Neural progenitor cell (in vitro differentiated cells): ENCODE measurements at regions not wholly inside any gene's neighbourhood (a gene's known extent, or its start where the extent isn't known, plus 50 kb on each side); places are given as distances from the start of the nearest gene placed in this dataset.

Source experiments
- DNase-seq: peaks from one replicate; pipeline ENCODE4 v3.0.0-alpha.2; 2016; ENCODE audit warnings: low spot score
- H2AFZ ChIP-seq: fragments of 200-600 bp; sonication (generic); replicated peaks from 2 replicates; pipeline ENCODE4 v1.6.1; 2016; ENCODE audit warnings: antibody characterized with exemption
- H3F3A ChIP-seq: fragments of 200-600 bp; sonication (generic); 2 replicates; pipeline ENCODE4 v1.6.1; 2016; ENCODE audit warnings: antibody characterized with exemption, low read depth
- H3K27ac ChIP-seq: fragments of 200-600 bp; sonication (generic); 2 replicates; pipeline ENCODE4 v1.5.1; 2016; ENCODE audit warnings: mild to moderate bottlenecking
- H3K27me3 ChIP-seq: fragments of 200-600 bp; sonication (generic); 2 replicates; pipeline ENCODE4 v1.6.1; 2016; ENCODE audit warnings: mild to moderate bottlenecking, moderate library complexity
- H3K36me3 ChIP-seq: fragments of 200-600 bp; sonication (generic); 2 replicates; pipeline ENCODE4 v1.5.1; 2016
- H3K4me1 ChIP-seq: fragments of 200-600 bp; sonication (generic); 2 replicates; pipeline ENCODE4 v1.6.1; 2016; ENCODE audit warnings: mixed run types
- H3K4me2 ChIP-seq: fragments of 200-600 bp; sonication (generic); 2 replicates; pipeline ENCODE4 v1.6.1; 2016
- H3K4me3 ChIP-seq: fragments of 200-600 bp; sonication (generic); 2 replicates; pipeline ENCODE4 v1.5.1; 2016
- H3K79me2 ChIP-seq: fragments of 200-600 bp; sonication (generic); 2 replicates; pipeline ENCODE4 v1.6.1; 2016; ENCODE audit warnings: low read depth
- H3K9ac ChIP-seq: fragments of 200-600 bp; sonication (generic); 2 replicates; pipeline ENCODE4 v1.6.1; 2016
- H3K9me3 ChIP-seq: fragments of 200-600 bp; sonication (generic); 2 replicates; pipeline ENCODE4 v1.5.1; 2016; ENCODE audit warnings: low read depth
- H4K20me1 ChIP-seq: fragments of 200-600 bp; sonication (generic); 2 replicates; pipeline ENCODE4 v1.6.1; 2016; ENCODE audit warnings: low read depth
- H3K27ac Mint-ChIP-seq: 3 replicates; pipeline ENCODE4 v1.8.0; 2021; ENCODE audit warnings: mixed read lengths
- H3K27me3 Mint-ChIP-seq: 2 replicates; pipeline ENCODE4 v1.8.0; 2022; ENCODE audit warnings: low read depth, mild to moderate bottlenecking, inconsistent platforms, moderate library complexity, mixed read lengths; ENCODE audit not compliant: insufficient read depth
- H3K36me3 Mint-ChIP-seq: 3 replicates; pipeline ENCODE4 v1.8.0; 2021; ENCODE audit warnings: mixed read lengths
- H3K4me1 Mint-ChIP-seq: 3 replicates; pipeline ENCODE4 v1.8.0; 2021; ENCODE audit warnings: mixed read lengths
- H3K4me3 Mint-ChIP-seq: 3 replicates; pipeline ENCODE4 v1.8.0; 2021; ENCODE audit warnings: mild to moderate bottlenecking, moderate library complexity, mixed read lengths
- H3K9me3 Mint-ChIP-seq: 3 replicates; pipeline ENCODE4 v1.8.0; 2020; ENCODE audit warnings: mixed read lengths
- CTCF ChIP-seq: fragments of 200-600 bp; sonication (generic); IDR thresholded peaks from 2 replicates; pipeline ENCODE4 v1.5.1; 2017; ENCODE audit warnings: antibody characterized with exemption, mild to moderate bottlenecking
- EZH2 ChIP-seq: fragments of 200-600 bp; sonication (generic); IDR thresholded peaks from 2 replicates; pipeline ENCODE4 v1.6.1; 2017; ENCODE audit warnings: antibody characterized with exemption, mild to moderate bottlenecking, moderate library complexity
- EZH2phosphoT487 ChIP-seq: fragments of 200-600 bp; sonication (generic); IDR thresholded peaks from 2 replicates; pipeline ENCODE4 v1.6.1; 2017; ENCODE audit warnings: antibody characterized with exemption

DNA sequence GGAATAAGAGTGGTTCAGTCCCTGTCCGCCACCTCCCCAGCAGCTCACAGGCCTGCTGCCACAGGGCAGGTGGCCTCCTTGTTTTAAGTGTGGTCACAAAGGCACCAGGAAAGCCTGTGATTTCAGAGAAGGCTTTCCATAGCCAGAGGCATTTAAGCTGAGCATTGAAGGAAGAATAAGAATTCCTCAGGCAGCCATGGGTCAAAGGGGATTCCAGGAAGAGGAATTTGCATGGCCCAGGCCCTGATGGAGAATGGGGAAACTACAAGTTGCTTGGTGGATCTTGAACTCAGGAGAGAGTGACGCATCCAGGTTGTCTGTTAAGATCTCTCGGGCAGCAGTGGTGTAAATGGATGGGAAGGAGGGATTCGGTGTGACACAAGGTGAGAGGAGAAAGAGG lies 66.7 kb downstream of the KLHDC7A start:
- Histone ChIP-seq H3K4me3 (no peak overlapping the region), H4K20me1 (no peaks in the 10 kb centered on the region), H3K27me3 (no peaks in the 10 kb centered on the region), H2AFZ (no peak overlapping the region), H3K27ac (no peak overlapping the region), H3K36me3 (no peaks in the 10 kb centered on the region), H3K79me2 (no peaks in the 10 kb centered on the region), H3F3A (peaks cover 19% of the 10 kb centered on the region), H3K9ac (no peak overlapping the region), H3K9me3 (no peaks in the 10 kb centered on the region), H3K4me1 (peaks cover 49% of the 10 kb centered on the region), H3K4me2 (peak overlapping the region; percentile 49)
- no peaks in the 10 kb centered on the region for H3K36me3 Mint-ChIP-seq
- H3K4me3 Mint-ChIP-seq: no peak overlapping the region
- H3K27me3 Mint-ChIP-seq: peaks cover 12% of the 10 kb centered on the region
- peak overlapping the region; percentile 12 for H3K27ac Mint-ChIP-seq
- peaks cover 37% of the 10 kb centered on the region for H3K4me1 Mint-ChIP-seq
- peaks cover 7% of the 10 kb centered on the region for H3K9me3 Mint-ChIP-seq
- DNase-seq: peak; percentile 71
- TF ChIP-seq EZH2 (no peak), EZH2phosphoT487 (no peak), CTCF (no peak)

DNA sequence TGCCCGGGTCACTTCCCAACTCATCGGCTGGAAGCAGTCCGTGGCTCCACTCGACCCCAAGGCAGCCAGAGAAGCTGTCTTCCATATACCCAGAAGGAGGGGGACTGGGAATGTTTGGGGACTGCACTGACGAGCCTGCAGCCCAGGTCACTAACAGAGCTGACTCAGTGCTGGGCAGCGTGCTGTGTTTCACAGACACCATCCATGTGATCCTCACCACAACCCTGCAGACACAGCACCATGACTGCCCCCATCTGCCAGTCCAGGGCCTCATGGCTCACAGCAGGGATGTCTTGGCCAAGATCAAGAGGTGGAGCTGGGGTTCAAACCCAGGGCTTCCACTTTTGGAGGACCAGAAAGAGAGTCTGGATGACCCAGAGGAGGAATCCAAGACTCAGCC lies 67.9 kb downstream of the KLHDC7A start:
- H3K4me2 ChIP-seq: no peak overlapping the region
- no peaks in the 10 kb centered on the region for H3K27me3 ChIP-seq
- Mint-ChIP-seq H3K9me3 (peaks cover under 1% of the 10 kb centered on the region), H3K27ac (no peak overlapping the region), H3K4me3 (no peak overlapping the region), H3K4me1 (peaks cover 29% of the 10 kb centered on the region), H3K36me3 (no peaks in the 10 kb centered on the region), H3K27me3 (peaks cover 14% of the 10 kb centered on the region)
- H3K36me3 ChIP-seq: no peaks in the 10 kb centered on the region
- no peak overlapping the region for H3K4me3 ChIP-seq
- no peaks in the 10 kb centered on the region for H3K9me3 ChIP-seq
- H4K20me1 ChIP-seq: no peaks in the 10 kb centered on the region
- H3F3A ChIP-seq: peaks cover 9% of the 10 kb centered on the region
- peaks cover 42% of the 10 kb centered on the region for H3K4me1 ChIP-seq
- DNase-seq: no peak
- no peak overlapping the region for H3K9ac ChIP-seq
- no peak overlapping the region for H3K27ac ChIP-seq
- TF ChIP-seq CTCF (no peak), EZH2phosphoT487 (no peak), EZH2 (no peak)
- H2AFZ ChIP-seq: no peak overlapping the region
- no peaks in the 10 kb centered on the region for H3K79me2 ChIP-seq

GRCh38 chr1:18549106-18549505 lies 68.4 kb downstream of the KLHDC7A start:
- Histone ChIP-seq H2AFZ (no peak overlapping the region), H4K20me1 (no peaks in the 10 kb centered on the region), H3K36me3 (no peaks in the 10 kb centered on the region), H3K4me1 (peaks cover 42% of the 10 kb centered on the region), H3K27ac (no peak overlapping the region), H3K79me2 (no peaks in the 10 kb centered on the region), H3K4me3 (no peak overlapping the region), H3K27me3 (no peaks in the 10 kb centered on the region), H3K9ac (no peak overlapping the region), H3F3A (peaks cover 9% of the 10 kb centered on the region), H3K9me3 (no peaks in the 10 kb centered on the region), H3K4me2 (no peak overlapping the region)
- Mint-ChIP-seq H3K9me3 (no peaks in the 10 kb centered on the region), H3K36me3 (no peaks in the 10 kb centered on the region), H3K4me1 (peaks cover 31% of the 10 kb centered on the region), H3K27ac (no peak overlapping the region), H3K27me3 (peaks cover 14% of the 10 kb centered on the region), H3K4me3 (no peak overlapping the region)
- TF ChIP-seq EZH2phosphoT487 (no peak), EZH2 (no peak), CTCF (no peak)
- no peak for DNase-seq

DNA sequence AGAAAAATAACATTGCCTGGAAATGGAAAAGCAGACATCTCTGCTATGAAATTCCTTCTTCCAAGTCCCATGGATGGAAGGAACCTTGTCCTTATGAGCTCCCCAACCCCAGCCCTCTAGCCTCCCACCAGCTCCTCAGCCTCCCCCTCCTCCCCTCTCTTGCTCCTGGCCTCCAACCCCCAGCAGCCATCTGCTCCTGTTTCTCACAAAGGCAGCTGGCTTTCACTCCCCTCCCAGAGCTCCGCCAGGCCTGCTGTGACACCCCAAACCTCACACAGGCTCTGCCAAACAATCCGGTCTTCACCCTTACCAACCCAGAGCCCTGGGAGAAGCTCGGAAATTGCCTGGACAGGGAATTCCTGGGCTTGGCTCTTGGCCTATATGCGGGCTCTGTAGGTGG lies 69.2 kb downstream of the KLHDC7A start:
- no peaks in the 10 kb centered on the region for H3K27me3 ChIP-seq
- H3K9me3 Mint-ChIP-seq: no peaks in the 10 kb centered on the region
- H3K79me2 ChIP-seq: no peaks in the 10 kb centered on the region
- H3K4me1 Mint-ChIP-seq: peaks cover 28% of the 10 kb centered on the region
- H3K9ac ChIP-seq: no peak overlapping the region
- H3K9me3 ChIP-seq: no peaks in the 10 kb centered on the region
- TF ChIP-seq EZH2: no peak
- TF ChIP-seq CTCF: no peak
- TF ChIP-seq EZH2phosphoT487: no peak
- H3F3A ChIP-seq: peaks cover 9% of the 10 kb centered on the region
- no peaks in the 10 kb centered on the region for H4K20me1 ChIP-seq
- H3K4me2 ChIP-seq: no peak overlapping the region
- H3K36me3 ChIP-seq: no peaks in the 10 kb centered on the region
- peak overlapping the region; percentile 10 for H3K4me3 Mint-ChIP-seq
- no peaks in the 10 kb centered on the region for H3K36me3 Mint-ChIP-seq
- H3K4me3 ChIP-seq: no peak overlapping the region
- H3K27ac ChIP-seq: no peak overlapping the region
- H3K4me1 ChIP-seq: peaks cover 42% of the 10 kb centered on the region
- H3K27ac Mint-ChIP-seq: no peak overlapping the region
- no peak overlapping the region for H2AFZ ChIP-seq
- H3K27me3 Mint-ChIP-seq: peaks cover 14% of the 10 kb centered on the region
- no peak for DNase-seq
